ENCODE measurements at regions not wholly inside any gene's neighbourhood (a gene's known extent, or its start where the extent isn't known, plus 50 kb on each side); places are given as distances from the start of the nearest gene placed in this dataset.

DNA sequence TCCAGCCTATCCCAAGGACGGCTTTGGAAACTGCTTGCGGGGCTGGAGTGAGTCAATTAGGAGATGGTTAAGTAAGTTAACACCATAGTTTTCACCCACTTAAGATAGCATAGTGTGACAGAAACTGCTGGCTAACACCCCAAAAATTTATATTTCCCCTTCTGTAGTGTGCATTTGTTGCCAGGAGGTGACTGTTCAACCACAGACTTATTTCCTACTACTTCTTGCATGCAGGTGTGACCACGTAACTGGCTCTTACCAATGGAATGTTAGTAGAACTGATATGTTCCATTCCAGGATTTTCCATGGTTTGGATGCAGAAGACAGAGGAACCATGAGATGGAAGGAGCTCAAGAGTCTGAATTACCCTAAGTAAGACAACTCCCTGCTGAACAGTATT, 52.9 kb upstream of the SLC35F4 start:
- no peak overlapping the region for H3K9ac ChIP-seq (ENCODE audit: low read length)
- H3K4me2 ChIP-seq (ENCODE audit: low read length): no peak overlapping the region
- H3K36me3 ChIP-seq (ENCODE audit: low read depth, low read length): no peaks in the 10 kb centered on the region
- H3K9me2 ChIP-seq (replicated peaks; ENCODE audit: low read length): no peaks in the 10 kb centered on the region
- BruUV-seq (replicated peaks): no TSS peak
- H3K79me2 ChIP-seq (ENCODE audit: low read length): no peaks in the 10 kb centered on the region
- no peaks in the 10 kb centered on the region for H4K20me1 ChIP-seq (ENCODE audit: low read length)
- peaks cover 90% of the 10 kb centered on the region for H3K27me3 ChIP-seq (ENCODE audit: low read length)
- TF ChIP-seq, protein P1, sequence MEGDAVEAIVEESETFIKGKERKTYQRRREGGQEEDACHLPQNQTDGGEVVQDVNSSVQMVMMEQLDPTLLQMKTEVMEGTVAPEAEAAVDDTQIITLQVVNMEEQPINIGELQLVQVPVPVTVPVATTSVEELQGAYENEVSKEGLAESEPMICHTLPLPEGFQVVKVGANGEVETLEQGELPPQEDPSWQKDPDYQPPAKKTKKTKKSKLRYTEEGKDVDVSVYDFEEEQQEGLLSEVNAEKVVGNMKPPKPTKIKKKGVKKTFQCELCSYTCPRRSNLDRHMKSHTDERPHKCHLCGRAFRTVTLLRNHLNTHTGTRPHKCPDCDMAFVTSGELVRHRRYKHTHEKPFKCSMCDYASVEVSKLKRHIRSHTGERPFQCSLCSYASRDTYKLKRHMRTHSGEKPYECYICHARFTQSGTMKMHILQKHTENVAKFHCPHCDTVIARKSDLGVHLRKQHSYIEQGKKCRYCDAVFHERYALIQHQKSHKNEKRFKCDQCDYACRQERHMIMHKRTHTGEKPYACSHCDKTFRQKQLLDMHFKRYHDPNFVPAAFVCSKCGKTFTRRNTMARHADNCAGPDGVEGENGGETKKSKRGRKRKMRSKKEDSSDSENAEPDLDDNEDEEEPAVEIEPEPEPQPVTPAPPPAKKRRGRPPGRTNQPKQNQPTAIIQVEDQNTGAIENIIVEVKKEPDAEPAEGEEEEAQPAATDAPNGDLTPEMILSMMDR (conservative IDR thresholded peaks at IDR 0.05; ENCODE audit: low read depth, low read length): no peak
- TF ChIP-seq EZH2 (IDR thresholded peaks at IDR 0.05; ENCODE audit: low read length, unreplicated experiment) (no peak), EZH2phosphoT487 (IDR thresholded peaks at IDR 0.05; ENCODE audit: borderline replicate concordance, low read length) (no peak)
- ATAC-seq (no peak), DNase-seq (no peak)
- no peak overlapping the region for H3K27ac ChIP-seq (ENCODE audit: low read length)
- POLR2A ChIA-PET (ENCODE audit: unreplicated experiment): no interaction called here
- intact Hi-C loops (cut with micrococcal nuclease): no loop called here
- H3F3A ChIP-seq (ENCODE audit: low read length, unreplicated experiment): no peaks in the 10 kb centered on the region
- CTCF ChIA-PET: no interaction called here
- H3K4me1 ChIP-seq (ENCODE audit: insufficient read depth, low read length): no peaks in the 10 kb centered on the region
- H3K4me3 ChIP-seq (ENCODE audit: low read length): no peak overlapping the region
- no peaks in the 10 kb centered on the region for H3K9me3 ChIP-seq (ENCODE audit: low read length)
- no peak overlapping the region for H2AFZ ChIP-seq (ENCODE audit: low read length)

Measured in PC-3 (cell line).